NCI-H2029 treated with DMSO at 0.1 percent for 48 hours (cell line): ENCODE measurements at regions not wholly inside any gene's neighbourhood (a gene's known extent, or its start where the extent isn't known, plus 50 kb on each side); places are given as distances from the start of the nearest gene placed in this dataset.
"Not testable (repeated sequence)": the region's sequence is repeated elsewhere in the genome, so short reads cannot be mapped to it uniquely, and the experiment has no call there.

Source experiments
- DNase-seq: peaks from one replicate; lab custom pipeline; 2025; lab: John Stamatoyannopoulos, UW

DNA sequence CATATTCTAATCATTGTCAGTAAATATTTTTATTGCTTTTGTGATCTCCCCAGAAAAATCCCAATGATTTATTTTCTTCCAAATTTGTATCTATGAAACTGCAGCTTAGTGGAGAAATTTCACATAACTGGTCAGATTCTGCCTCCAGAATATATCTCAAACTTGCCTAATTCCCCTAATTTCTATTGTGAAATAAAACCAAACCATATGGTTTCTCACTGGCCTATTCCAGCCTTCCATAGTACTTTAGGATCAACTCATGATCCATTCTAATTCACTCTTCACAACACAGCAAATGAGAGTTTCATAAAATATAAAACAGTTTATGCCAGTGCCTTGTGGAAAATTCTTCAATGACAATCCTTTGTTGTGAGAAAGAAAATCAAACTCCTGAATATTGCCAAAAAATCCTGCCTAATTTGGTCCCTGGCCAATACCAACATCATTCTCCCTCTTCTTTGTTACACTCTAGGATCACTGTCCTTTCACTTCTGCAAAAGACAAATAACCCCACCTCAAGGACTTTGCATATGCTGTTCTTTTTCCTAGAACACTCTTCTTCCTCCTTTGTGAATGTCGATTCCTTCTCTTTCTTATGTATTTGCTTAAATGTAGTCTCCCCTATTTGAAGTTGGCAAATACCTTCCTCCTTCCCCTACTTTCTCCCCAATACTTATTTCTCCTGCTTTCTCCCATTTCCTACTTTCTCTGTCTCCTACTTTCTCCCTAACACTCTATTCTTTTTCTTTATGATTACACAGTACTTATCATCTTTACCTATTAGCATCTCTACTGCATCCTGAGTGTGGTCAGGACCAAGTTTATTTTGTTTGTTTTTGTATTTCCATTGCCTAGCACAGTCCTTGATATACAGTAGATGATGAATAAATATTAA is 587.5 kb downstream of the RFPL4B start:
- peak; percentile 28 for DNase-seq

DNA sequence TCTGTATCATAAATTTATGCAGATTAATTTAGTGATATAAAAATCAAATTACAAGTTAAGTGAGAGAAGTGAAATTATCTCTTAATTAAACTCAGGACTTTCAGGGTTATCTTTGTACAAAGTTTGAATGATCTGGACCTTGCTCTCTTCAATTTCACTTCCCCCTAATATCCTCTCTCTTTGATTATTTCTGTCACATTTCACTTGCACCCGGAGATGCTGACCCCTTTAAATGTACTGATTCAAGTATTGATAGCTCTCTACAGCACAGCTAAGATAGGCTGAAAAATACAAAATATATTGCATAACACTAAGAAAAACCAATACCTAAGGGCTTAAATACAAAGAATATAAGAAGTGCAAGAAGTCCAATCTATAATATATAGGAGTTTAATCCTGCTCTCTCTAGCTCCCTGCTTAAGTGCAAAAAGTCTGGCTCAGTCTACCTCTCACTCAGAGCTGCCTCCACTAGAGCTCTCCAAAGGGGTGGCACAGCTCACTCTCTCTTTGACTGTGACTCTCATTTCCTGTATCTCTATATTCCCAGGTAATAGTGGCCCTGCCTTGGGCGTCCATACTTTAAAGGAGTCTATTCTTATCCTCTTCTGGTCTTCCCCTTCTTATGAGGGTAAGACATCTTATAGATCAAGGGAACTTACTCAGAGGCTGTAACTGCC is 588.4 kb downstream of the RFPL4B start:
- no peak for DNase-seq

DNA sequence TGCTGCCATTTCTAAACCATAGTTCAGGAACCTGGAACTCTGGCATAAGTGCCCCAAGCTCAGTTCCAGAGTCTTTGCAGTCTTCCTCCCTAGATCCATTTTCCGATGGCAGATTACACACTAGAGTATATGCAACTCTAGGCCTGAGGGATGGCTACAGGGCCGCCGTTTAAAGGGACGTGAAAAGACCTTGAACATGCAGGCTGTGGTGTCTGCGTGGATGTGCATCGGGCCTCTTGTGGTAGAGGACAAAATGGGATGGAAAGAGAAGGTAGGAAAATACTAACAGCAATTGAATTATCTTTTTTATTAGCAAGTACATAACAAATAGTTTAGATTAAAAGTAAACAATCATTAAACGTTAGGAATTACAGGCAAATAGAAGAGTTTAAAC is 588.9 kb downstream of the RFPL4B start:
- no peak for DNase-seq

DNA sequence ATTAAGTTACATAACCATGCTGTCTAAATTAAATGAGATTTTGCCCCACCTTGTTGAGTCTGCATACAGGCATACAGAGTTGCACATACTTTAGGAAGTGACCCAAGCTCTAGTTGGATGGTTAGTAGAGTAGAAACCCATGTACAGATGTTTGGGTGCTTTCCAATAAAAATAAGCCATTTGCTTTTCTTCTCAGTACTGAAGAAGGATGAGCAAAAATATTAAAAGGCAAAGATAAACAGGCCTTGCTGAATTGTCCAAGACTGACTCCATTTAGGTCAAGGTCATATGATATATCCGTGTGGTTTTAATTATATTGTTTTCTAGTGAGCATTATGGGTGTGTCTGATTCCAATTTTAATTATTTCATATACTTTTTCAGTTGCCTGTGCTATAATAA is 589.4 kb downstream of the RFPL4B start:
- DNase-seq: no peak

DNA sequence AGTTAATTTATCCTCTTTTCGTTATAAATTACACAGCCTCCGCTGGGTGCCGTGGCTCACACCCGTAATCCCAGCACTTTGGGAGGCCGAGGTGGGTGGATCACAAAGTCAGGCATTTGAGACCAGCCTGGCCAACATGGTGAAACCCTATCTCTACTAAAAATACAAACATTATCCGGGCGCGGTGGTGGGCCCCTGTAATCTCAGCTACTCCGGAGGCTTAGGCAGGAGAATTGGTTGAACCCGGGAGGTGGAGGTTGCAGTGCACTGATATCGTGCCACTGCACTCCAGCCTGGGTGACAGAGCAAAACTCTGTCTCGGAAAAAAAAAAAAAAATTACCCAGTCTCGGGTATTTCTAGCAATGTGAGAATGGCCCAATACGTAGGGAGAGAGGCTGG is 590.6 kb downstream of the RFPL4B start:
- not testable (repeated sequence) for DNase-seq

DNA sequence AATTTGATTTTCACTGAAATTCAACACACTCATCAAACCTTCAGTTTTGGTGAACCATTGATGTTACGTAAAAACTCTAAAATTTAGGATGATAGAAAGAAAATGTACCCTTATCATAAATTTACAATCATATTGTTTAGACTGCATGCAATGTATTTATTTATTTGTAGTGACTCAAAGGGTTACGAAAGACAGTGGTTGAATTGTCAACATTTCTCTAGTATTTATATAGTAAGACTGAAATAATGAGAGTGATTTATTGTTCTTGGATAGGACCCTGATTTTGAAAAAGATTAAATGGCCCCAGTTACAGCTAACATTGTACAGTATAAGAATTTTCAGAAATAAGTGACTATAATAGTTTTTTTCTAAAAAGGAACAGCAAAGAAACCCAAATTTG is 591.5 kb downstream of the RFPL4B start:
- DNase-seq: no peak

DNA sequence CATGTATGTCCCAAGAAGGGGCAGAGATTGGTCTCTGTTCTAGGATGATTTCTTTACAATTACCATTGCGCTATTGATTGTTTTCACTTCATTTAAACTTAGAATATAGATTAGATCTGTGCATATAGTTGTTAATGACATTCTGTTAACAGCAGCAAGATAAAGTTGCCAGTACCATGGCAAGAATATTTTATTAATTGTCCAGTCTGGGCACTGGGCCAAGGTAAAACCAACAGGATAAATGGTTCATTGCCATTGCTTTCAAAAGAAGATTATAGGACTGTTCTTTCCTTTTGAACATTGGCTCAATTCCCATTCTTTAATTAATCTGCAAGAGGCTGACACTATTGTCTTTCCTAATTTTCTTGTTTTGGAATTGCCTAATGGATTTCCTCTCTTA is 592.4 kb downstream of the RFPL4B start:
- DNase-seq: peak; percentile 26

DNA sequence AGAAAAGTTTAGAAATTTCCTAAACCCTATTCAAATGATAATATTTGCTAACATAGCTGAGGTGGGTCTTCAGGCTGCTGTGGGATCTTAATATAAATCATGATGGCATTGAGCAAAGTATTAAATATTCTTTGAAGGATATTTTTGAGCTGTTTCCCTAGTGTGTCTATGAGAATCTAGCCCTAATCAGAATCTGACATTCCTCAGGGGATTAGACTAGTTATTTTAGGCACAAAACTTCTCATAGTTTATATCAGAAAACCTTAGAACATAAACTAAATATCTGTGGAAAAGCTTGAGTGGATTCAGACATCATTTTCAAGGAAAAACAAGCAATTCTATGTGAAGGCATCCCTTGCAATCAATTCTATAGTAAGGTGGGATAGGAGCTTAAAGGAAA is 594.5 kb downstream of the RFPL4B start:
- no peak for DNase-seq

DNA sequence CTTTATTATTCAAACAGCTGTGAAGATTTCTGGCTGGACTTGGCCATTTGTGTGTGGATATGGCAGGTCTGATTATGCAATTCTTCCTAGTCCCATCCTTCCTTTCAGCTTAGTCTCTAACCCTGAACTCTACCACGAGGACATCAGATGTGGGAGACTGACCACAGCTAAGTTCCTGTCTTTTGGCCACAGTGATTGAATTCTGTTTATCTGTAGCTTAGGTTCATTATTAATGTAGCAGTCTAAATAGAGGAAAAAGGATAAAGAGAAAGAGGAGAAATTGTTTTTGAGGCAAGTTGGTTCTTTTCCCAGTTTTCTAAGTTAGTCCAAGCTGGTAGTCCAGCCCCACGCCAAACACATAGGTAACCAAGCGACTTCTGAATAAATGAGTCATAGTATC is 598.9 kb downstream of the RFPL4B start:
- DNase-seq: no peak

DNA sequence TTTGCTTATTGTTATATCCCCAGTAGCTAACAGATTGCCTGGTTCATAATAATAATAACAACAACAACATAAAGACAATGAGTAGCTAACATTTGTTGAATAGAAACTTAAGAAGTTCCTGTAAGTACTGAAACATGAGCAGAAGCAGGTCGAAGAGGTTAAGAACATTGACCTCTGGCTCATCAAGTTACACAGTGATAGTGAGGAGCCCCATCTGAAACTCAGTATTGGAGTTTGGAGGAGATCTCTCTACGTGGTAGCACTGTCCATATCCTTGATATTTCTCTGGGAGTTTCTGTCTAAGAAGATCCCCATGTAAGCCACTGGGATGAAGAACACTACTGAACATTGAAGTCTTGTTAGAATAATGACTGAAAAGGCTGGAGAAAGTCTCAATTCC is 600.4 kb downstream of the RFPL4B start:
- no peak for DNase-seq

DNA sequence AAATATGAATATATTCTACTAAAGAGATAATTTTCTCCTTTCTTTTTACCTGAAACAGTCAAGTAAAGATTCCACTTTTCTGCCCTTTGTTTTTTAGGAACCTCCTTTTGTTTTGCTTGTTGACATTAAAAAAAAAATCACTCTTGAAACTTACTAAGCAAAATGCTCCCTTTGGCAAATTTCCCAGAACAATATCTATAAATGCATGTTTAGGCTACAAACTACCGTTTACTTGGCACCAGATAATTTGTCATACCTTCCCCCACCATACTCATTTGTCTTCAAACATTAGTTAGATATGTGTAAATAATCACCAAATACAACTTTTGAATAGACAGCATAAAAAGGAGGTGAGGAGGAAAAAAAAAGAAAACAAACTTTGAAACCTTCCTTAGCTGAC is 604.7 kb downstream of the RFPL4B start:
- no peak for DNase-seq

DNA sequence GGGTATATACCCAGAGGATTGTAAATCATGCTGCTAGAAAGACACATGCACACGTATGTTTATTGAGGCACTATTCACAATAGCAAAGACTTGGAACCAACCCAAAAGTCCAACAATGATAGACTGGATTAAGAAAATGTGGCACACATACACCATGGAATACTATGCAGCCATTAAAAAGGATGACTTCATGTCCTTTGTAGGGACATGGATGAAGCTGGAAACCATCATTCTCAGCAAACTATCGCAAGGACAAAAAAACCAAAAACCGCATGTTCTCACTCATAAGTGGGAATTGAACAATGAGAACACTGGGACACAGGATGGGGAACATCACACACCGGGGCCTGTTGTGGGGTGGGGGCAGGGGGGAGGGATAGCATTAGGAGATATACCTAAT is 608.6 kb downstream of the RFPL4B start:
- DNase-seq: not testable (repeated sequence)

DNA sequence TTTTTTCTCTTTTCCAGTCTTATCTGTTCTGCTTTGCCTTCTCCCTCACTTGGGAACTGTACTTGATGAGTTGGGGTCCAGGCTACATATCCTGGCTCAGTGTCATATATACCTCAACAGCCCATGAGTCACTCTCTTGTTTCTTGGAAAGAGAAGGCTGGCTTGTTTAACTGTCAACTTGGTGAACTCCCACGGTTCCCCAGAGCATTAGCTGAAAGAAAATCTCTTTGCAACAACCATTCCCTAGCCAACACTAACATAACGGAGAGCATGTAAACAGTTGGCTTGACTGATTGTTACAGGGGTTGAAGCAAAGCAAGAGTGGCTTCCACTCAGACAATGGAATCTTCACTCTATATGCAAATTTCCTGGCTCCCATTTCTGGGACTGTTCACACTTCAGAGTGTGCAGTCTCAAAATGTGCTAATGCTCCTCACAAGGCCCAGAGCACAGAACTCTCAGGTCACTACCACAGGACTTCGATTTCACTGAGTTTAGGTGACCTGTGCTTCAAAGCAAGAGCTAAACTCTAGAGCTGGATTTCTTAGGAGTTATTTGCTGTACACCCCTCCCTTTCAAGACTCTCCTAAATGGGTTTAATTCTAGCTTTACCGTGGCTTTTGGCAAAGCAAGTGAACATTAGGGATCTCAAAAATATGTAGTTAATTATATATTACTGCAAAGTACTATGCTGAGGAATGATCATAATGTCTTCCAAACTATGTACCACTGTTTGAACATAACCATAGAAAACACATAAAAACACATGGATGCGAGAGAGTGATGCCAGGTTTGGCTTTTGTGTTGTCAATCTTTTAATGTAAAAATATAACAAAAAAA is 609.8 kb downstream of the RFPL4B start:
- no peak for DNase-seq

DNA sequence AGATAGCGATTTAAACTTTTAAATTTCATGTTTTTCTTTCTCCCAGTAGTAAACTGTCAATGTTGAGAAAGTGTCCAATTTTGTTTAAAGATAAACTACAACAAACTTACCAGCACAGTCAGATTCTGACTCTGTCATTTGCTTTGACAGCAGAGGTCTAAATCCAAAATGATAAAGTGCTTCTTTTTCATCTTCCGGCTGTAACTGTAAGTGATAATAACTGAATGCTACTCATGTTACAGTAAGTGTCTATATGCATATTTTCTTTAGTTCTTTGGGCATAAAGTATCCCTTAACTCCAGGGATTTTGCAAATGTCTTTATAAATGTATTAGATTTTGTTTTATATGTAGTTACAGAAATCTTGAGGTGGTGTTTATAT is 610.4 kb downstream of the RFPL4B start:
- no peak for DNase-seq

DNA sequence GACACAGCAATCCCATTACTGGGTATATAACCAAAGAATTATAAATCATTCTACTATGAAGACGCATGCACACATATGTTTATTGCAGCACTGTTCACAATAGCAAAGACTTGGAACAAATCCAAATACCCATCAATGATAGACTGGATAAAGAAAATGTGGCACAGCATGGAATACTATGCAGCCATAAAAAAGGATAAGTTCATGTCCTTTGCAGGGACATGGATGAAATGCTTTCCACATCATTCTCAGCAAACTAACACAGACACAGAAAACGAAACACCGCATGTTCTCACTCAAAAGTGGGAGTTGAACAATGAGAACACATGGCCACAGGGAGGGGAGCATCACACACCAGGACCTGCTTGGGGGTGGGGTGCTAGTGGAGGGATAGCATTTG is 613.0 kb downstream of the RFPL4B start:
- not testable (repeated sequence) for DNase-seq

DNA sequence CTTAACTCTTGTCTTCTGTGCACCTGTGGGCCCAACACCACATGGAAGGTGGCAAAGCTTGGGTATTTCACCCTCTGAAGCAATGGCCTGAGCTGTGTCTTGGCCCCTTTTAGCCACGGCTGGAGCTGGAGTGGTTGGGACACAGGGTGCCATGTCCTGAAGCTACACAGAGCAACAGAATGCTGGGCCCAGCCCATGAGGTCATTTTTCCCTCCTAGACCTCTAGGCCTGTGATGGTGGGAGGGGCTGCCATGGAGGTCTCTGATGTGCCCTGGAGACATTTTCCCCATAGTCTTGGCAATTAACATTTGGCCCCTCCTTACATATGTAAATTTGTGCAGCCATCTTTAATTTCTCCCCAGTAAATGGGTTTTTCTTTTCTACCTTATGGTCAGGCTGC is 620.8 kb downstream of the RFPL4B start:
- no peak for DNase-seq

DNA sequence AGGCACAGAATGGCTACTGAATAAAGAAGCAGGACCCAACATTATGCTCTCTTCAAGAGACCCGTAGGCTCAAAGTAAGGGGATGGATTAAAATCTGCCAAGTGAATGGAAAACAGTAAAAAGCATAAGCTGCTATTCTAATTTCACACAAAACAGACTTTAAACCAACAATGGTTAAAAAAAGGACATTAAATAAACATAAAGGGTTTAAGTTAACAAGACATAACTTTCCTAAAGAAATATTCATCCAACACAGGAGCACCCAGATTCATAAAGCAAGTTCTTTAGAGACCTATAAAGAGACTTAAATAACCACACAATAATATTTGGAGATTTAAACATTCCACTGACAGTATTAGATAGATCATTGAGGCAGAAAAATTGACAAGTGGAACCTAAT is 624.5 kb downstream of the RFPL4B start:
- no peak for DNase-seq

DNA sequence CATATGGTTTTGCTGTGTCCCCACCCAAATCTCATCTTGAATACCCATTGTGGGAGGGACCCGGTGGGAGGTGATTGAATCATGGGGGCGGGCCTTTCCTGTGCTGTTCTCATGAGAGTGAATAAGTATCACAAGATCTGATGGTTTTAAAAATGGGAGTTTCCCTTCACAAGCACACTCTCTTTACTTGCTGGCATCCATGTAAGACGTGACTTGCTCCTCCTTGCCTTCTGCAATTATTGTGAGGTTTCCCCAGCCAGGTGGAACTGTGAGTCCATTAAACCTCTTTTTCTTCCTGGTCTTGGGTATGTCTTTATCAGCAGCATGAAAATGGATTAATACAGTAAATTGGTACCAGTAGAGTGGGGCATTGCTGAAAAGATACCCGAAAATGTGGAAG is 627.8 kb downstream of the RFPL4B start:
- not testable (repeated sequence) for DNase-seq

DNA sequence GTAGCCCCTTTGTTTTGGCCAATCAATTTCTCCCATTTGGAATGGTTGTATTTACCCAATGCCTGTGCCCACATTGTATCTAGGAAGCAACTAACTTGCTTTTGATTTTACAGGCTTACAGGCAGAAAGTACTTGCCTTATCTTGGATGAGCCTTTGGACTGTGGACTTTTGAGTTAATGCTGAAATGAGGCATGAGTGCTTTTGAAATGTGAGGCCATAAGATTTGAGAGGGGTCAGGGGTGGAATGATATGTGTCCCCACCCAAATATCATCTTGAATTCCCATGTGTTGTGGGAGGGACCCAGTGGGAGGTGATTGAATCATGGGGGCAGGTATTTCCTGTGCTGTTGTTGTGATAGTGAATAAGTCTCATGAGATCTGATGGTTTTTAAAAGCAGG is 629.4 kb downstream of the RFPL4B start:
- DNase-seq: not testable (repeated sequence)

DNA sequence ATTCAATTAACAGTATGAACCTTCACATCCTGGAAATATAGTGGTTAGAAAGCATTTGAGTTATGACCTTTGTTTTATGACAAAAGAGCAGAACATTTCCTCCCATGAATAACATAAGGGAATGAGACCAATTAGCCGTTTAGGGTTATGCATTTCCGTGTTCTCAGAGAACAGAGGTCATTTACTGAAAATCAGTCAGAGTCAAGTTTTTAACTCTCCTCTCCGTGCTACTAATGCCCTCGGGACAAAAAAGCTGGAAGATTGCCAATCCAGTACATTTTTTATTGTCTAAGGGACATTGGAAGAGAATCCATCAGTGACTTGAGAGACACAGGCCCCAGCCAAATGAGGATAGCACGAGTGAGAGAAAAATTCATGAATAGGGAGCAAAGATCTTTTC is 632.7 kb downstream of the RFPL4B start:
- no peak for DNase-seq

DNA sequence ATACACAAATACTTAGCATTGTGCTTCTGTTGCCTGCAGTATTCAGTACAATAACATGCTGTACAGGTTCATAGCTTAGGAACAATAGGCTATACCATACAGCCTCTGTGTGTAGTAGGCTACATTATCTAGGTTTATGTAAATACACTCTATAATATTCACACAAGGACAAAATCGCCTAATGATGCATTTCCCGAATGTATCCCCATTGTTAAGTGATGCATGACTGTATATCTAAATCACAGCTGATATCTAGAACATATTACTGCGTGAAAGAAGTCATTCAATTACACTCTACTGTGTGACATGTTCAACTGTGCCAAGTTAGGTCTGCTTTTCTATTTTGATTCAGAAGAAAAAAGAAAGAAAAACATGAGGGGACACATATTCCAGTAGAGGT is 633.5 kb downstream of the RFPL4B start:
- DNase-seq: no peak

DNA sequence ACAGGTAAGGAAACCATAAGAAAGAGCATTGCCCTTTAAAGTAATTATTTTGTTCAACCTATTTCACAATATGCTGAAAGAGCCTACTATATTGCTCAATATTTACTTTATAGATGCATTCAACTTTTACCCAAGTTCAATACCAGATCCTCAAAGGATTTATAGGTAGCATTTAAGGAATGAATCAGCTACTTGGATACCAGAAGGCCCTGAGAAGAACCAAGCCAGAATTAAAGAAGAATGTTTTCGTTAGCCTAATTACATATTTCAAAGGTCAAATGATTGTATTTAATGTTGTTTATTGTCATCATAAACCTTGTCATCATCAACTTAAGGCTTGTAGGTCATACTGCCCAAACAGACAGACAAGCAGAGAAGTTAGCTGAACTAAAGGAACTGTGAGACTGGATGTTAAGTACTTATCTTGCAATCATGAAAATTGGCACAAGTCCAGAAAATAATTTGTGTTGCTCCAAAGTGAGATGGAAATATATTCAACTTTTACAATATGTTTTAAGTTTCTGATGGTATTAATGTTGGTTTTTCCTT is 636.7 kb downstream of the RFPL4B start:
- no peak for DNase-seq
